HG03103 (cell line): ENCODE measurements at regions not wholly inside any gene's neighbourhood (a gene's known extent, or its start where the extent isn't known, plus 50 kb on each side); places are given as distances from the start of the nearest gene placed in this dataset.

Source experiments
- ATAC-seq: cut with Tn5 transposase; IDR thresholded peaks from one replicate; pipeline ENCODE4 v1.9.1; 2021; ENCODE audit warnings: low read depth; ENCODE audit not compliant: unreplicated experiment

DNA sequence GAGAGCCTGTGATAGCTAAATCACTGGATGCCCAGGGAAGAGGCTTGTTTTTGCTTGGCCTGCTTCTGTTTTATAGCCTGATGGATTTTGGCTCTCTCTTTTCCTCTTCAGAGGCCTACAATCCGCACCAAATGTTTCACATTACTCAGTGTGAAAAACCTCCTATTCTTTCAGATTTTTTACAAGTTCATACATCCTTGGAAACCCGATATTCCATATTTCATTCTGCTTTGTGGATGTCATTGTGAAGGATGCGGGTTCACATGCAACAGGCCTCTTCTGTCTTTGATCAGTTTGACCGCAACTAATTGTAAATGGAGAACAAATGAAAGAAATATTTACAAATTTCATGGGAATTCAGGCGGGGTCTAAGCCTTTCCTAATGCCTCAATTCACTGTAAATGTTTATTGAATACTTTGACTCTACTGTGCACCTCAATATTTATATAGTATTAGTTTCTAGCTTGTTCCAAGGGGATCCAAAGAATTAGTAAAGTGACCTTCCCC is 269.9 kb downstream of the DMRT2 start:
- ATAC-seq, result no peak

DNA sequence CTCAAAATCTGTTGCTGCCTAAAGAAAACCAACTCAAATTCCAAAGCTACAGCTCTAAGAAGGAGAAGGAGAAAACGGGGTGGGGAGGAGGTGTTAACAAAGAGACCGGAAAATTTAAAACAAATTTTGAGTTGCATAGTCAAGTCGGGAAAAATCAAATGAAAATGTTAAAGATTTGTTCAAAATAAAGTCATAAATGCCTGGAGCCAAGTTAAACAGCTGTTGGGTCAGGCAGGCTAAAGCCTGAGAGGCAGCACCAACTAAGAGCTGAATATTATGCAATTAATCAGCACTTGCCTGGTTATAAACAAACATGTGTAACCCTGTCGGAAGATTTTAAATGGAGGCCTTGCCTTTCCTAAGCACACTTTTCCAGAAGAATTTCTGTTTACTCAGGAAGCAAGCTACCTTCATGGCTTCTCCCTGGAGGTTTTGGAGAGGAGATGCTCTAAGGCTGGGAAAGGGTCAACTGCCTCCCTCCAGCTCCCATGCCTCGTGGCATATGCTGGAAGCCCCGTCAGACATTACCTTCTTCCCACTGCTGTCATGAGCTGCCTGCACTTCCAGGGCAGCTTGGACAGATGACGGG is 270.5 kb downstream of the DMRT2 start:
- no peak for ATAC-seq

DNA sequence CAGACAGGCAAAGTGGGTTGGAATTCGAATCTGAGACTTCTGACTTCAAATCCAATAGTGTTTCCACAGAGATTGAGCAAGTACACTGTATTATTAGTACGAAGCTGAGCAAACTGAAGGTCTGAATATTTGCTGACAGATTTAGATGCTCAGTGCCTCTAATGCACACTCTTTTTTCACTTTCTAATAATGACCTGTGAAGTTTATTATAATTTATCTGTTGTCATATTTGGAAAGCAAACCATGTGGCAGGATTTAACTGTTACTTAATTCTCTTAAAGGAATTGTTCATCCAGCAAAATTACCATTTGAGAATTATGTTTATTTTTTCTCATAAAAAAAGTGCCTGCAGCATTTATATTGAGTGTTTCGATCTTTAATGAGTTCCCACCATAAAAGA is 277.3 kb downstream of the DMRT2 start:
- no peak for ATAC-seq

DNA sequence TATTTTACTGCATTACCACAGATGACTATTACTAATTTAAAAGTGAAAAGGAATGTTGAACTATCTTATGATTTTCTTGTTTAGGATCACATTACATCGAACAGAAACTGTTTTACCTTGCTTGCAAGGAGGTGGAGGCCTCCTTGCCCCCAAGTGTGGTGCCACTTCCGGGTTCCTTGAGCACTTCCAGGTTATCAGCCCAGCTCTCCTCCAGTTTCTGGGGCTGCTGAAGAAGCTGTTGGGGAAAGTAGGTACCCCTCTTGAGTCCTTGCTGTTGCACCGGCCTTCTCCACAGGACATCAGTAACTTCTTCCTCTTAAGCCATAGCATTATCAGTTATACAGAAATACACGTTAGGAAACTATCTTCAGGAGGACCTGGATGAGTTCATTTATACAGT is 278.2 kb downstream of the DMRT2 start:
- ATAC-seq, result no peak

DNA sequence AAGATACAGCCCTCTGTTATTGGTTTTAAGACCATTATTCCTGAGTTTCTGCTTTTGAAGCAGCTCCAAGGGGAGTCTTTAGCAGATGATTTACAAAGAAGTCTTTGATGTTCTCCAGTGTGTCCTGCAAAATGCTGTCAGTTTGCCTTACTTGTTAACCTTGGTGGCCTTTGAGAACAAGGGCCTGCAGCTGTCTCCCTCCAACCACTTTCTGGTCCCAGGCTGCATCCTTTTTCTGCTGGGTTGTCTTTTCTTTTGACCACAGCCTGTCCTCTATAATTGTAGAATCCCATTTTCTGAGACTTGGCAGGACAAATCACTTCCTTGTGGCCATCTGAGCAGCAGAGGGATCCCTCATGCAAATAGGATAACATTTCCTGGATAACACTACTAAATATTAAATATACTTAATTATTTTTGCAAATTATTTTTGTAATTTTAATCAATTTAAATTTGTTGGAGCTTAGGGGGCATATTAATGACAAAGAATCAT is 281.4 kb downstream of the DMRT2 start:
- ATAC-seq, result no peak

DNA sequence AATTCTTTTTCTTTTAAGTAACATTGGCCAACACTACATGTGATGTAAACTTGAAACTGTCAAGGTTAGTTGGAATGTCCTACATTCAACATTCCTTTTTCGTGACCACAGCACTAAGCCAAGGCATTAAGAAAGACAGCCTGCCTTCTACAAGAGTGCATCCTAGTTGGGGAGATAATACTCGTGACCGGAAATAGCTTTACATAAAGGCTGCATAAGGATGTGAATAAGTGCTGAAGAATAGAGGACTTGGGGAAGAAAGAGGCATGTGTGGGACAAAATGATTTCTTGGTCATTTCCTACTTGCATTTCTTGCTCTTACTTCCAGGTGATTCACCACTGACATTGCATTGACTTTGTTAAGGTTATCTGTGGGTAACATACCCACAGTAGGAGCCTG is 282.0 kb downstream of the DMRT2 start:
- no peak for ATAC-seq

DNA sequence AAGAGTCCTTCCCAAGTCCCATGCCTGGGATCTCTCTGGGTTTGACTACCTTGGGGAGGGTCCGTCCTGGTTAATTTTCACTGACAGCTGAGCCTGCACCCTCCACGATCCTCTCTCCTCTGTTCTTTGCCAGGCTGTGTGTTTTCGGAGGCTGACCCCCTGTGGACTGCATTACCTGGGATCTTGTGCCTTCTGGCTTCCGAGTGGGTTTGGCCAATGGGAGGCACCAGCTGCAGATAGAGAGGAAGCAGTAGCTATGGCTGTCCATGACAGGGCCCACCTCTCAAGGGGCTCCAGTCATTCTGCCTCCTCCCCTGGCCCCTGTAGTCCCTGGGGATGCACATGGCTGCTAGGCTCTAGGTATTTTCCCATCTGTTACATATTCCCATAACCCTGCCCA is 285.0 kb downstream of the DMRT2 start:
- ATAC-seq, result no peak

DNA sequence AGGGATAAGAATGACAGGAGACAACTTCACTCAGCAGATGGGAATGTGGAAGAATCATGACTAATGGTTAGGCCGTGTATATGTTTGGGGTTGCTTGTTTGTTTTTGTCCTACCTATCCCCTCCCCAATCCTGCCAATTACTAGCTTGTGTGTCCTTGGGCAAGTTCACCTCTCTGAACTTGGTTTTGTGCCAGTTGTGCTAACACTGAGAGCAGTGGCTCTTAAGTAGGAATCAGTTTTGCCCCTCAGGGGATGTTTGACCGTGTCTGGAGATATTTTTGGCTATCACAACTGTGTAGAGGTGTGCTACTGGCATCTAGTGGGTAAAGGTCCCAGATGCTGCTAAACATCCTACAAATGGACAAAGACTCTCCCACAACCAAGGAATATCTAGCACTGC is 287.0 kb downstream of the DMRT2 start:
- ATAC-seq, result no peak

DNA sequence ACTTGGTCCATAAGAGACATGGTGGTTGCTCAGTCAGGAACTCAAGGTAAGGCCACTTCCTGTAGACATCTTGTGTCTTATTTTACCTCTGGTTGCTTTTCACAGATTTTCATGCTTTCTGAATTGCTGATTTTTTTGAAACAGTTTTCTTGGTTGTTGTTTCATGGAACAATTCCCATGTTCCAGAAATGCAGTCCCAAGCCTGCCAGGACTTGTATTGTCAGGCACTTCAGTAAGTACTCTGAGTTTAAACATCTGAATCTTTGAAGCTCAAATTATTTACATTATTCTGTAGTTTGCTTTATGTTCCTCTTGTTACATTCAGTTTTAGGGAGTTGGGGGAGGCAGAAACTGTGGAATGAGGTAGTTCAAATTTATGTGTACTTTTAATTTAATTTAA is 290.2 kb downstream of the DMRT2 start:
- no peak for ATAC-seq

DNA sequence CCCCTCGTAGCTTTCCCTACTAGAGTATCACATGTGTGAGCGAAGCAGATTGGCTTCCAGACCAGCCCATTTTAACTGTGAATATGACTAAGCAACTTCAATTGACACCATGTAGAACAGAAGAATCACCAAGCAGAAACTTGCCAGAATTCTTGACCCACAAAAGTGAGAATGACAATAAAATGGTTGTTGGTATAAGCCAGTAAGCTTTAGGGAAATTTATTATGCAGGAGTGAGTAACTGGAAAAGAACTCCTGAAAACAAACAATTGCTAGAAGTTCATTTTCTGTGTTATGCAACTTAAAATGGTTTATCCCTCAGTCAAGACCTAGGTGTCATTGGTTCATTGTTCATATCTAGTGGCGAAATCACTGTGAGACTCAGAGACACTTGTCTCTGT is 303.1 kb downstream of the DMRT2 start:
- ATAC-seq, result no peak

DNA sequence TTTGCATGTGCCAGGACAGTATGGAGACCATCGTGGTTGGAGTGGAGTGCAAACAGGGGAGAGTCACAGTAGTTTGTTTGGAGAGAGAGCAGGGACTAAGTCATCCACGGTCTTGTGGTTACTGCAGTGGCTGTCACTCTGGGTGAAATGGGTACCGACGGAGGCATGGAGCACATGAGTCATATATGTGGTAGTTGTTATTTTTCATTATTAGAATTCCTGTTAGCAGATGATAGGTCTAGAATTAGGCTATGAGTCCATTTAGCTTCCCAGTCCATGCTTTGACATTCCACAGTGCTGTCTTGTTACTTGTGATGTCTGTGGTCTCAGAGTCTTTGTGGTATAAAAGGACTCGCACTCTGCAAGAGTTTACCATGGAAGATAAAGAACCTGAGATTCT is 303.9 kb downstream of the DMRT2 start:
- no peak for ATAC-seq

DNA sequence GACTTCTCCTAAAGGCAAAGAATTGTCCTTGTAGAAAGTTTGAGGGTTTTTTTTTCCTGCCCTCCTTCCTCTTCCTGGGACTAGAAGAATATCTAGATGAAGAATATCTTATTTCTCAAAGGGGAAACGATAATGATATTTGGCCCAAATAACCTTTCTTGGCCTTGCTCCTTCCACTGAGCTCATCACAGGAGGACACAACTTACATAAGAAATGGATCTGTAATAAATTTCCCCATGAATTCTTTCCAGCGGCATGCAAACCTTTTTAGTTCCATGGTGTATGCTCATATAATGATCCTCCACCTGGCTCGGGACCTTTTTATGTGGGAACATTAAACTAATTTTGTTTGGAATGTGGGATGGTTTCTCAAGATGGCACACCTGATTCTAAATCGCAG is 304.4 kb downstream of the DMRT2 start:
- ATAC-seq, result no peak

DNA sequence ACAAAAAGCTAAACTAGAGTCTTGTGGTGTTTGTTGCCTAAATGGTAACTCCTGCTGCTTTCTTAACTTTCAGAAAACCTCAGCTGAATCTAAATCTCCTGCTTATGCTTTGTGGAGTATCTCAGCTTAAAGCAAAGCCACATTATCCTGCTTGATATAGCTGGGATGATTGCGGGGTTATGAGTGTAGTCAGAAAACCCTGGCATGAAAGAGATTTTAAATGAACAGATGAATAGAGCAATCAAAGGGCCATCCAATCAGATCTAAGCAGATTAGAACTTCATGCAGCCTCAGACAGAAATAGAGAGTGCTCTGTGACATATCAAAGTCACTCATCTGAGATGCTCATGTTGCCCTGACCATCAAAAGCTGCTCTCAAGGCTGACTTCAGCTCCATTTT is 305.5 kb downstream of the DMRT2 start:
- no peak for ATAC-seq

DNA sequence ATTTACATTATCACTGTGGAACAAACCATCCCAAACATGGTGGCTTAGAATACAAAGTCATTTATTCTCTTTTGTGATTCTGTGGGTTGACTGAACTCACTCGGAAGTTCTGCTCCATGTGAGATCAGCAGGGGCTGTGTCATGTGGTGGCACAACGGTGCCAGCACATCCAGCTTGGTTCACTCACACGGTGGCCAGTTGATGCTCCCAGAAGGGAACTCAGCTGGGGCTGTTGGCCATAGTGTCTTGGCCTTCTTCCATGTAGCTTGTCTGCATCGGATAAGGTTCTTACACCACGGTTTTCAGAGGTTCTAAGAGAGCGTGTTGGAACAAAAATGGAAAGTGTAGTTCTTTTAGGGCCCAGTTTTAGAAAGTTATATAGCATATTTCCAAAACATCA is 312.7 kb downstream of the DMRT2 start:
- no peak for ATAC-seq

DNA sequence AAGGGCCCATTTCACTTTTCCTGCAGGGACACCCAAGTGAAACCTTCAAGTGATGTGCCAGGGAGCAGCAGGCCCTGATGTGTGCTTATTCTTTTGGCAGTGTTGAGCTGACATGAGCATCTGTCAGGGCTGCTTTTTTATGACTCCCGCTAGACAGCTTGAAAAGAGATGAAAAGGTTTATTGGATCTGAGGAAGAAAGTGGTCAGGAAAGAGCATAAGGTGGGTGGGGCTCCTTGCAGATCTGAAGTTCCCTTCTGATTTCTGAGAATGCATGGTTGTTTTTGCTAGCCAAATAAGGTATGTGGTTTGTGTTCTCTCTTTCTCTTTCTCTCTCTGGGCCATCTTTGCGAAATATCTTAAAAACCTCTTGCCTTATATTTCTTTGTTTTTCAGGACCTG is 316.1 kb downstream of the DMRT2 start:
- no peak for ATAC-seq

DNA sequence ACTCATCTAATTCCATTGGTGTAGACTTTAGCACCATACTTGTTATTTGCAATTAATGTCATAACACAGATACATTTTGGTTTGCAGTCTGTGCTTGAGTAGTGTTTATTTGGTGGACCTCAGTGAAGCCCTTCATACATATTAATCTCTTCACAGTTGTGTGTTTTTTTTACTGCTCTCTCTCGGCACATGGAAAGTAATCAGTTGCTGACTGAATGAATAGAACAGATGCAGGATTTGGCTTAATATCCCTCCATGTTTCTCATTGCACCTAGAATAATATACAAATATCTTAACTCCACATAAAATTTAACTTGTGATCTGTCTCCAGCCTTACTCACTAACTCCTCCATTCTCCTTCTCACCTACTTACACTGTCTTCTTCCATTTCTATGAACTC is 319.1 kb downstream of the DMRT2 start:
- ATAC-seq, result no peak

DNA sequence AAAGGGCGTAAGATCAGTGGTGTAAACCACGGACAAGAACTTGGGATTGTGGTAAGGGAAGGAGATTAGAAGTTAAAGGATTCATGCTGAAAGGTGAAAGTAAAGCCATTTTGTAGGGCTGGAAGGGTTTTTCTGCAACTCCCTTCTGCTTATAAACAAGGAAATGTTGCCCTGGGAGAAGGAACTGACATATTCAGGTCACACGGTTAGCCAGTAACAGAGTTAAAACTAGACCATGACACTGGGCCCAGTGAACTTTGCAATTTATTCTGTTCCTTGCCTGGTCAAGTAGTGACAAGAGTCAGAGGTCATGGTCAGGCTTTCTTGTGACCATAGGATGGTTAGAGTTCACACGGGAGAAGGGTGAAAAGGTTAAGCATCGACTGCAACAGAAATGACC is 323.3 kb downstream of the DMRT2 start:
- no peak for ATAC-seq

DNA sequence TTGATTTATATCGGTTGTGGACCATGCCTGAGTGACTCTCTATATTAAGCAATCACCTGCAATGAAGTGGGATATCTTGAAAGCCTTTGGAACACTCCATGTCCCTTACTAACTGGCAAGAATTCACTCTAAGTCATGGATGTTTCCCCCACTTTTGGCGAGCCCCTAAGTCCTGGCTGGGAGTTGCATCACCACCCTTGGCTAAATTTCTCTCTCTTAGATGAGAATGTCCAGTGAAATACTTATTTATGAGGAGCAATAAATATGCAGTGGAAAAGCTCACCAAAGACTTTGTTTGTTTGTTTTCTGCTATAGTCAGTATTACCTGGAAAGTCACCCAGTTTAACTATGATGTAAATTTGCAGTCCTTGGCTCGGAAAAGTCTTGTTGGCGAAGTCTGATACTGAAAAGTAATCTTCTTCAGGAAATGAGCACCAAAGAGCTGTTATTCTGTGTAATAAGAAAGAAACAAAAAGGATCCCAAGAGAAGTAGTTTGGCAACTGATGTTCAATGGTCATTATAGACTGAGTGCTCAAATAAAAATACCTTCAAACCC is 333.8 kb downstream of the DMRT2 start:
- ATAC-seq, result no peak

DNA sequence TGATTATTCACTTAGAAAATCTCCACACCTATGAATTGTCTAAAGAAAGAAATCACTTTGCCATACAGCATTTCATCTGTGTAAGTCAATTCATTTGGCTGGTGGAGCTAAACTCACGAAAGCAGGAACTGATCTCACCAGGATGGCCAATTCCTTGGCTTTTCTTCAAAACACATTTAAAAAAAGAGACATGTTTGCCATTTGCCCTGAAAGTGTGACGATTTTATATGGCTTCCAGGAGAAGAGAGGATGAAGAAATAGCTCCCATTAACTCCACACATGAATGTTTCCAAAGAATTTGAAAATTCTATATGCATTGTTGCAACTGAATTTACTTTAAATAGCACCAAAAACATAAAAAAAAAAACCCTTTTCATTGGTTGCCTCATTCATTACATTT is 334.7 kb downstream of the DMRT2 start:
- no peak for ATAC-seq

DNA sequence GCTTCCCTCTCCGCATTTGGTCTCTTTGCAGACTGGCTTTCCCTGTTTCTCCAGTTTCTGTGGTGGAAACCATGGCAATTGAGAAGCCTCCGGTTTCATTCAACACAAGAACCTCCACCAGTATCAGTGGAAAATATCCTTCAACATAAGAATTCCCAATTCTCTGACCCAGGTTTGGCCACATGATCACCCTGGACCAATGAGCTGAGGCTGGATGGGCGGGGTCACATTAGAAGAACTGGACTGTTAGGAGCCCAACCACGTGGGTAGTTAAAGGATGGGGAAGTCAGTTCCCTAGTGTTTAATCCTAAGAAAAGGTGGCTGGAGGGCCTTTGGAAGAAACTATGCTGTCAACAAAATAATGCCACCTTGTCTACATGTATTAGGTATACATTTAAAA is 336.3 kb downstream of the DMRT2 start:
- no peak for ATAC-seq

DNA sequence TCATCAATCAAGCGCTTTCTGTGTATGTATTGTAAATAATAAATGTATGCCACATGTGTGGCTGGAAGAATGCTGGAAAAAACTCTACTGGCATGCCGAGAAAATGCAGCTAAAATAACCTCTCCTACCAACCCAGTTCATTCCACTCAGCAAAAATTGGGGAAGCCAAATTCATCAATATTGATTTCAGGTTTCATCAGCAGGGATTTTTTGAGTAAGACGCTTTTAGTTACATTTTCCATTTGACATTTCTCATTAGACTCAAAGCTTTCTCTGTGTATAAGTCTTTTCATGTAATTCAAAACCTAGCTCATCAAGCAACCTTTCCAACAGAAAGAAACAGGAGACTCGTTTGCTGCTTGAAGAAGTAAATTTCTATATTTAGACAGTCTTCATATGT is 338.1 kb downstream of the DMRT2 start:
- no peak for ATAC-seq

DNA sequence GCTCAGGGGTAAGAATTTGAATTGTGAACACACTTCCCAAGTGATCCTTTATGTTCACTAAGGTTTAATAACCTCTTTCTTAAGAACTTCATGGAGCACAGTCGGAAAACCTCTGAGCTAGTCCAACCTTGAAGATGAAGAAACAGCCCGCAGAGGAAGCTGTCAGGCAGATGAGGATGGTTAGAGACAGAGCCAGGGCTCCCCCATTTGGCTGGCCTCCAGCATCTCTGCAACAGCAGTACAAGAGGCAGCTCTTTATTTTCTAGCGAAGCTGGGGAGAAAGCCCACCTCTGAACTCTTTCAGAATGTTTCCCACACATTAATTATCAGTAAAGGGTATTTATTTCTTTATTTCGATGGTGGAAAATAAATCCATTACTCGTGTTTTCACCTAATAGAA is 350.8 kb downstream of the DMRT2 start:
- no peak for ATAC-seq

DNA sequence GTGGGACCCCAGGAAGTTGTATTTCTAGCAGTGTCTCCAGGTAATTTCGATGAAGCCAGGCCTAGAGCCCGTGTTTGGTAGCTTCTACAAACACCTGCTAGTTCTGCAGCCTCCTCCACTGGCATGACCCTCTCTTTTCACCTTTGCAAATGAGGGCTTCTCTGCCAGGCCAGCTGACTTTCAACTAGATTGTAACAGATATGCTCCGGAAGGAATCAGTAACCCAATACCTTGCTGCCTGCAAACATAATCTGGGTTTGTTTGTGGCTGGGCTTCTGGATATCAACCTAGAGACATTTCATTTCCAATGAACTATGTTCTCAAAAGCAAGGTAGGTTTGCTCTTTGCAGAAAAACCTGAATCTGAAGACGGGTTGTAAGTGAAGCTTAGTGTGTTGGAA is 354.8 kb downstream of the DMRT2 start:
- ATAC-seq, result no peak
